HepG2 (cell line): ENCODE measurements at regions not wholly inside any gene's neighbourhood (a gene's known extent, or its start where the extent isn't known, plus 50 kb on each side); places are given as distances from the start of the nearest gene placed in this dataset.

Experiments
- BCL3 ChIP-seq: sonication (generic); formaldehyde crosslinking; IDR thresholded peaks from 2 replicates; pipeline ENCODE4 v1.5.1; 2020; ENCODE audit warnings: mild to moderate bottlenecking, missing genetic modification reagents, moderate library complexity
- CREB1 ChIP-seq, 2 experiments: fragments of 450-650 bp in 1 of 2; IDR thresholded peaks; 2 replicates each; pipeline ENCODE4 v1.6.1; 2016 to 2017; ENCODE audit warnings: control low read depth in 1 of 2, mild to moderate bottlenecking in 1 of 2, missing compliant biosample characterization in 1 of 2, missing genetic modification characterization in 1 of 2
- CTCF ChIP-seq: sonication (generic); formaldehyde crosslinking; IDR thresholded peaks from 2 replicates; pipeline ENCODE4 v1.5.0; 2020; ENCODE audit warnings: mild to moderate bottlenecking, missing genetic modification reagents, moderate library complexity
- HDAC6 ChIP-seq: fragments of 200-600 bp; sonication (generic); IDR thresholded peaks from 2 replicates; pipeline ENCODE4 v1.7.0; 2017; ENCODE audit warnings: mild to moderate bottlenecking, antibody characterized with exemption, low read length, low read depth
- HNRNPH1 ChIP-seq: fragments of 200-400 bp; formaldehyde crosslinking; optimal IDR thresholded peaks from 2 replicates; pipeline ENCODE3; 2017; ENCODE audit warnings: mild to moderate bottlenecking, low read depth, low read length
- SKIL ChIP-seq: sonication (generic); formaldehyde crosslinking; IDR thresholded peaks from 2 replicates; pipeline ENCODE4 v1.8.0; 2022; ENCODE audit warnings: missing genetic modification reagents, mild to moderate bottlenecking, moderate library complexity, borderline replicate concordance
- YY1 ChIP-seq: IDR thresholded peaks from 2 replicates; pipeline ENCODE4 v1.6.1; 2011; ENCODE audit warnings: low read length, low read depth, moderate library complexity, mild to moderate bottlenecking; ENCODE audit not compliant: insufficient read depth, insufficient replicate concordance
- ZBTB33 ChIP-seq: sonication (generic); formaldehyde crosslinking; IDR thresholded peaks from 2 replicates; pipeline ENCODE4 v1.4.0; 2020; ENCODE audit warnings: missing genetic modification reagents
- ZBTB4 ChIP-seq: sonication (generic); formaldehyde crosslinking; IDR thresholded peaks from 2 replicates; pipeline ENCODE4 v1.4.0; 2020; ENCODE audit warnings: missing genetic modification reagents, mild to moderate bottlenecking, borderline replicate concordance
- ZMAT5 ChIP-seq: sonication (generic); formaldehyde crosslinking; IDR thresholded peaks from 2 replicates; pipeline ENCODE4 v1.5.0; 2020; ENCODE audit warnings: mild to moderate bottlenecking, low read depth, missing genetic modification reagents, borderline replicate concordance
- ZNF280D ChIP-seq: sonication (generic); formaldehyde crosslinking; IDR thresholded peaks from 2 replicates; pipeline ENCODE4 v1.5.1; 2020; ENCODE audit warnings: mild to moderate bottlenecking, missing genetic modification reagents
- ZNF329 ChIP-seq: sonication (generic); formaldehyde crosslinking; IDR thresholded peaks from 2 replicates; pipeline ENCODE4 v1.9.0; 2021; ENCODE audit warnings: low read depth, mild to moderate bottlenecking, missing genetic modification reagents
- ZNF737 ChIP-seq: sonication (generic); formaldehyde crosslinking; IDR thresholded peaks from 2 replicates; pipeline ENCODE4 v1.5.0; 2020; ENCODE audit warnings: missing genetic modification reagents, mild to moderate bottlenecking, borderline replicate concordance
- ZNF766 ChIP-seq: sonication (generic); formaldehyde crosslinking; IDR thresholded peaks from 2 replicates; pipeline ENCODE4 v1.5.0; 2020; ENCODE audit warnings: missing genetic modification reagents, borderline replicate concordance

- TF ChIP-seq ZNF329 (CRISPR knock-in tag) (no peak), YY1 (no peak), ZNF766 (CRISPR knock-in tag) (no peak), BCL3 (CRISPR knock-in tag) (no peak), ZBTB33 (CRISPR knock-in tag) (no peak), CTCF (CRISPR knock-in tag) (no peak), HNRNPH1 (no peak), ZBTB4 (CRISPR knock-in tag) (no peak), ZMAT5 (CRISPR knock-in tag) (no peak), ZNF280D (CRISPR knock-in tag) (no peak), HDAC6 (no peak), CREB1 (IDR thresholded peaks at IDR 0.05) (no peak), CREB1 (CRISPR knock-in tag; IDR thresholded peaks at IDR 0.05) (no peak), SKIL (no peak), ZNF737 (CRISPR knock-in tag) (no peak)
Measured at GRCh38 chr6:44681761-44682160, 294.3 kb downstream of the CDC5L start.
